UCSD-AML1 (cell line): ENCODE measurements at regions not wholly inside any gene's neighbourhood (a gene's known extent, or its start where the extent isn't known, plus 50 kb on each side); places are given as distances from the start of the nearest gene placed in this dataset.

ENCODE experiments used
- DNase-seq: peaks from one replicate; lab custom pipeline; 2025; ENCODE audit not compliant: unreplicated experiment; lab: John Stamatoyannopoulos, UW

DNA sequence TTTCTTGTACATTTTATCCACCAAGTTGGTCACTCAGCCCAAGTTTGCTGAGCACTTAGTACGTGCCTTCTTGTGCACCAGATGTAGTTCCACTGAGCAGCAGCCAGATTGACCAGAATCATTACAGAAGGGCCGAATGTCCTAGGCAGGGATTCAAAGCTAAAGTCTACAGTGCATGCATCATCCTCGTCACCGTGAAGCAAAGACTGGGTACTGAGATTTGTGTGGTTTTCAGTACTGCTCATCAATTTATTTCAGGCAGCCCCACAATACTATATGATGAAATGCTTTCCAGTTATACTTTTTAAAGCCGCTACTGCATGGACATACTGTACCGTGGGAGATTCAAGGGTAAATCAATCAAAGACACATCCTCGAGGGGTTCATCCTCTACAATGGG lies 227.0 kb downstream of the ARRDC4 start:
- no peak for DNase-seq

DNA sequence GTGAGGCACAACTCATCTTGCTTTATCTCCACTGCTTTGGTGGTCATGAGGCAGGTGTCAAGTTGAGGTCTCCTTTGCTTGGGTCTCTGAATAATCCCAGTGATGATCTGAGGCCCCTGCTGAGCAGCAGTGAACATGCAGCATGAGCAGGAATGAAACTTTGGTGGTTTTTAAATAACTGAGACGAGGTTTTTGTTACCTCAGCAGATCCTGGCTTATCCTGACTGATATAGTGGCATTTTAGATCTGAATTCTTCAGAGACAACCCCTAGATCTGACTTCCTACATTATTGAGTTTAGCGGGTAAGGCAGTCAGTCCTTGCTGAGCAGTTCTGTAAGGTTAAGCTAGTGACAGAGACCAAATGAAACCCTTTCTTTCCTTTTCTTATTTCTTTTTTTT lies 230.4 kb downstream of the ARRDC4 start:
- no peak for DNase-seq

- DNase-seq: no peak
Observed at GRCh38 chr15:98195796-98196195, 235.3 kb downstream of the ARRDC4 start.

GRCh38 chr15:98196371-98196770 lies 235.9 kb downstream of the ARRDC4 start:
- DNase-seq: no peak

DNA sequence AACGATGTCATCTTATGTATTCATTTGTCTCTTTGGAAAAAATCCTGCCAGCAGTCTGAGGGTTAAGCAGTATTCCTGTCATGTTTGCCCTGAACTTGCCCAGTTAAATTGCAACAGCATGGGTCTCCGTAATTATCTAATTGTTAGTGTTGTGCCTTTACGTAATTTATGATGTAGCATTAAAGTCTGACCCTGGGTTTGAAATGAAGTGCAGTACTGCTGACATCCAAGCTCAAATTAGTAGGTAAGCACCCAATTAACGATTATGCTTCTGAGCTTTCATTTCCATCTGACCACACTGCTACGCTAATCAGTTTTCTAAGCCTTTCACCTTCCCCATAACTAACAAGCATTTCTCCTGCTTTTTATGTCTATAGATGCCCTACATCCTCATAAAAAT lies 241.8 kb downstream of the ARRDC4 start:
- DNase-seq: no peak

GRCh38 chr15:98203872-98204660 lies 243.6 kb downstream of the ARRDC4 start:
- no peak for DNase-seq

GRCh38 chr15:98207928-98208327 lies 247.4 kb downstream of the ARRDC4 start:
- DNase-seq: no peak

GRCh38 chr15:98213346-98213979 lies 253.0 kb downstream of the ARRDC4 start:
- DNase-seq: no peak

DNA sequence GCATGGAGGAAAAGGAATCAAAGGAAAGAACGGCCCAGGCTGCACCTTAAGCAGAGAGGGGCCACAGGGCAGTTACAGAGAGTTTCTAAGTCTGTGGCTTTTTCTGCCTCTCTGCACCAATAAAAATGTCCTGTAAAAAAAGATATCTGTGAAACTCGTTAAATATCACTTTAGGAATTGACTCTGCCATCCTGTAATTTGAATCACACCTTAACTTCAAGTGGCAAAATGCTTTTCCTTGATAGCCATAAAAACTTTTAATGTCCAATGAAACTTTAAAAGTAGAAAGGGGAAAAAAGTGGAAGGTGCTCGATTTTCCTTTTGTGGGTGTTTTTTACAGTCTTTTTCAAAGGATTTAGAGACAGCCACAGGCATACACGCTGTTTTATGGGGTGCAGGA lies 255.7 kb downstream of the ARRDC4 start:
- DNase-seq: no peak

GRCh38 chr15:98217356-98217755 lies 256.9 kb downstream of the ARRDC4 start:
- DNase-seq: no peak

DNA sequence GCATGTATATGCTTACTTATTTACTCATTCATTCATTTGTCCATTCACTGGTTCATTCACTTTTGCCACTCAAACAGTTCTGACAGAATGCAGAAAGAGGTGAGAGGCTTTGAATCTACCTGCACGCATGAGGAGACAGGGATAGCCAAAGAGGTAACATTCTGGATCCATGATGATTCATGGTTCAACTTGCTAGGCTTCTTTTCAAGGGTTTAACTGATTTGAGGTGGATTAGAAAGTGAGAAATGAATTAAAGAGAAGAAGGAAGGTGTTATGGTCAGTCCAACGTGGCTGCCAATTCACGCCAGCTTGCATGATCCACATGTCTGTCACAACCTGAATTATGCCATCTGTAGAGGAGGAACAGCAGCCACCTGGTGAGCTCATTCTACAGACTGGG lies 260.6 kb downstream of the ARRDC4 start:
- no peak for DNase-seq

GRCh38 chr15:98221577-98221976 lies 261.1 kb downstream of the ARRDC4 start:
- no peak for DNase-seq

DNA sequence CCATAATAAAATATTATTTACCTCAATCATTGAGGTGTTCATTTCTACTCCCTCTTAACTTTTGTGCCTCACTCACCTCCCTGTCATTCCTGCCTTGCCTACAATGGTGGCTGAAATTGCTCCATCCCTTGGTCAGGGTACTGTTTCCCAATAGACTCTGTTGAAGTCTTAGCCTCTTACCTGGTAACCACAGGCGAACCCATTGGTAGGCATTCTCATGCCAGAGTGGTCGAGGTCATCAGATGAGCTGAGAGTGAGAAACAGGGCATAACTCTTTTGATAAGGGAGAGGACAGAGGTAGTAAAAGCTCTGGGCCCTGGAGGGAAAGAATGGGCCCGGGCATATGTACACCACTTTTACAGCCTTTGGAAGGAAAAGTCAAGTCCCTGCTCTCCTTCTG lies 265.6 kb downstream of the ARRDC4 start:
- no peak for DNase-seq

- DNase-seq: no peak
Observed at GRCh38 chr15:98226578-98226977, 266.1 kb downstream of the ARRDC4 start.

GRCh38 chr15:98228846-98229245 lies 268.3 kb downstream of the ARRDC4 start:
- DNase-seq: no peak

DNA sequence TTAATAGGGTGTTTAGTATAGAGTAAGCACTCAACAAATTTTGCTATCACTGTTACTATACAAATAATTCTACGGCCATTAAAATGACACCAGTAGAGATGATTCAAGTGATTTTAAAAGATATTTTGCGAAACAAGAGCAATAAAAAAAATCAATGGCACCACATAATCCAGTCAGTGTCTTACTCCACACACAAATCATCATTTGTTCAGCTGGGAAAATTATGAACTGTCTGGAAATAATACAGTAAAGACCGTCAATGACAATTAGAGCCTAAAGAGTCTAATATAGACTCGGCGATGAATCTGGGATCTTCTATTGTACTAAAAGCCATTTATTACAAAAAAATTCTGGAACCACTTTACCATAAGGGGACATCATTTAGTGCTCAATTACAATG lies 270.5 kb downstream of the ARRDC4 start:
- DNase-seq: no peak

- no peak for DNase-seq
Observed at GRCh38 chr15:98231696-98232440, 271.4 kb downstream of the ARRDC4 start.

DNA sequence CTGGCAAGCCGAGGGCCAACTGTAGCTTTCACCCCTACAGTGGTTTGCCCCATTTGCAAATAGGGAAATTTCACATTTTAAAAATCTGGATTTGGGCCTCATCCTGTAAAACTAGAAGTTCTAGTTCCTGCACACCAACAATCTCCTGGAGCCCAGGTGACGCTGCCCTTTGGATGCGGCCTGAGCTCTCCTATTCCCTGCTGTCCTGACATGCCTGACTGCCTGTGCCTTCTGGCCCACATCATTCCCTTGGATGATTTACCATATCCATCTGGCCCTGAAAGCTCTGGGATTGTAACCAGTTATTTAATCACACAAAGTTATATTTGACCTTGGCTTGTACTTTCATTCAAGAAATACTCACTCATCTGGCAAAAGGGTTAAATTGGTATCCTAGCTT lies 272.3 kb downstream of the ARRDC4 start:
- DNase-seq: no peak

- no peak for DNase-seq
Observed at GRCh38 chr15:98233873-98234272, 273.4 kb downstream of the ARRDC4 start.

- no peak for DNase-seq
Observed at GRCh38 chr15:98240303-98240702, 279.8 kb downstream of the ARRDC4 start.

GRCh38 chr15:98241032-98241554 lies 280.6 kb downstream of the ARRDC4 start:
- no peak for DNase-seq

DNA sequence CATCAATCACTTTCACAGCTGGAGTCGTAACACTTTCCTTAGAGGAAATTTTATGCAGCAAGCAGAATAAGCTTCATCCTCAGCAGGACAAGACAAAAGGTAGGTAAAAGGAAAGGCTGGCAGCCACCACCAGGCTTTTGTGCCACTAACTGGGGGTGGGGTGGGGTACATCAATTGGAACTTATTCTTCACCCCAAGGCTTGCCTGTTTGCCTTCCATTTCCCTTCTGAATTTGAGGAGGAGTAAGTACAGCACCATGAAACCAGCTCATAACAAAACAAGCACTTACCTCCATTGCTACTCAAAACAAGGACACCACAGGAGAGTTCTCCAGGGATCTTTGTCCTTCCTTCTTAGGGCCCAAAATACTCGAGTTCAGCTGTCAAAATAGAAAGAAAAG lies 296.8 kb downstream of the ARRDC4 start:
- DNase-seq: no peak
